GM21619 (cell line): ENCODE measurements at regions not wholly inside any gene's neighbourhood (a gene's known extent, or its start where the extent isn't known, plus 50 kb on each side); places are given as distances from the start of the nearest gene placed in this dataset.
A peak's percentile ranks its signal among the peaks of the same experiment; 100 is the strongest.

Source experiments
- ATAC-seq: cut with Tn5 transposase; IDR thresholded peaks from one replicate; pipeline ENCODE4 v1.9.1; 2021; ENCODE audit not compliant: unreplicated experiment

- ATAC-seq = no peak
Observed at GRCh38 chr14:100638211-100638855, 51.1 kb upstream of the BEGAIN start.

- ATAC-seq = no peak
Observed at GRCh38 chr14:100639280-100639679, 52.1 kb upstream of the BEGAIN start.

GRCh38 chr14:100640471-100641273 lies 53.5 kb upstream of the BEGAIN start:
- peak; percentile 98 for ATAC-seq

GRCh38 chr14:100641274-100641860 lies 54.1 kb upstream of the BEGAIN start:
- ATAC-seq = no peak

GRCh38 chr14:100643426-100643825 lies 56.2 kb upstream of the BEGAIN start:
- no peak for ATAC-seq

- no peak for ATAC-seq
Observed at GRCh38 chr14:100644383-100644782, 57.2 kb upstream of the BEGAIN start.

- ATAC-seq = no peak
Observed at GRCh38 chr14:100644784-100645183, 57.6 kb upstream of the BEGAIN start.

- ATAC-seq = peak; percentile 67
Observed at GRCh38 chr14:100645196-100645981, 58.2 kb upstream of the BEGAIN start.

GRCh38 chr14:100645982-100646314 lies 58.7 kb upstream of the BEGAIN start:
- no peak for ATAC-seq

- no peak for ATAC-seq
Observed at GRCh38 chr14:100648474-100649172, 61.4 kb upstream of the BEGAIN start.

GRCh38 chr14:100649173-100649519 lies 61.9 kb upstream of the BEGAIN start:
- no peak for ATAC-seq

- ATAC-seq = no peak
Observed at GRCh38 chr14:100651999-100652508, 64.8 kb upstream of the BEGAIN start.

GRCh38 chr14:100652744-100653143 lies 65.5 kb upstream of the BEGAIN start:
- no peak for ATAC-seq

GRCh38 chr14:100653409-100653808 lies 66.2 kb upstream of the BEGAIN start:
- ATAC-seq = no peak

GRCh38 chr14:100654025-100654813 lies 67.0 kb upstream of the BEGAIN start:
- no peak for ATAC-seq

- no peak for ATAC-seq
Observed at GRCh38 chr14:100654814-100655740, 67.9 kb upstream of the BEGAIN start.

- ATAC-seq = no peak
Observed at GRCh38 chr14:100655741-100656085, 68.5 kb upstream of the BEGAIN start.

- no peak for ATAC-seq
Observed at GRCh38 chr14:100656996-100657395, 69.7 kb upstream of the DLK1 start.

- no peak for ATAC-seq
Observed at GRCh38 chr14:100657780-100658179, 68.9 kb upstream of the DLK1 start.
